ENCODE measurements at regions not wholly inside any gene's neighbourhood (a gene's known extent, or its start where the extent isn't known, plus 50 kb on each side); places are given as distances from the start of the nearest gene placed in this dataset.

DNA sequence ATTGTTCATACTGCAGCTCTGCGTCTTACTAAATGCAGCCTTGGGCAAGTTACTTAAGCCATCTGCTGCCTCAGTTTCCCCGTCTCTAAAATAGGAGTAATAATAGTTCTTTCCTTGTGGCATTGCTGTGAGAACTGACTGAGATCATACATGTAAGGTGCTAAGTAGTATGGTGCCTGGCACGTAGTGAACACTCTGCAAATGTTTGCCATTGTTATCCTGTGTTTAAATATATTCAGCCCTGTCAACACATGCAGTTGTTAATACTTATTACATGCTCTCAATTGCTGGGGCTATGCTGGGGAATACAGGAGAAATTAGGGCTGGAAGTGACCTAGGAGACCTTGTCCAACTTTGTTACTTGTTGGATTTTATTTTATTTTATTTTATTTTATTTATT is 105.2 kb upstream of the RAI14 start:
- intact Hi-C loops (cut with DNase I), result no loop called here
- DNase-seq, result no peak
- Histone ChIP-seq H3K4me1 (ENCODE audit: insufficient read depth) (no peaks in the 10 kb centered on the region), H3K4me3 (no peak overlapping the region), H3K9me3 (no peaks in the 10 kb centered on the region), H3K36me3 (no peaks in the 10 kb centered on the region), H3K27me3 (no peaks in the 10 kb centered on the region), H3K27ac (no peak overlapping the region)
- TF ChIP-seq POLR2A (IDR thresholded peaks at IDR 0.05) (no peak), EP300 (IDR thresholded peaks at IDR 0.05) (no peak)
- TF ChIP-seq, protein P1, sequence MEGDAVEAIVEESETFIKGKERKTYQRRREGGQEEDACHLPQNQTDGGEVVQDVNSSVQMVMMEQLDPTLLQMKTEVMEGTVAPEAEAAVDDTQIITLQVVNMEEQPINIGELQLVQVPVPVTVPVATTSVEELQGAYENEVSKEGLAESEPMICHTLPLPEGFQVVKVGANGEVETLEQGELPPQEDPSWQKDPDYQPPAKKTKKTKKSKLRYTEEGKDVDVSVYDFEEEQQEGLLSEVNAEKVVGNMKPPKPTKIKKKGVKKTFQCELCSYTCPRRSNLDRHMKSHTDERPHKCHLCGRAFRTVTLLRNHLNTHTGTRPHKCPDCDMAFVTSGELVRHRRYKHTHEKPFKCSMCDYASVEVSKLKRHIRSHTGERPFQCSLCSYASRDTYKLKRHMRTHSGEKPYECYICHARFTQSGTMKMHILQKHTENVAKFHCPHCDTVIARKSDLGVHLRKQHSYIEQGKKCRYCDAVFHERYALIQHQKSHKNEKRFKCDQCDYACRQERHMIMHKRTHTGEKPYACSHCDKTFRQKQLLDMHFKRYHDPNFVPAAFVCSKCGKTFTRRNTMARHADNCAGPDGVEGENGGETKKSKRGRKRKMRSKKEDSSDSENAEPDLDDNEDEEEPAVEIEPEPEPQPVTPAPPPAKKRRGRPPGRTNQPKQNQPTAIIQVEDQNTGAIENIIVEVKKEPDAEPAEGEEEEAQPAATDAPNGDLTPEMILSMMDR (IDR thresholded peaks at IDR 0.05), result no peak
- WGBS, 3 donors, result 21 to 88% (median 48%) methylated on average over 3 of the region's 3 CpGs

DNA sequence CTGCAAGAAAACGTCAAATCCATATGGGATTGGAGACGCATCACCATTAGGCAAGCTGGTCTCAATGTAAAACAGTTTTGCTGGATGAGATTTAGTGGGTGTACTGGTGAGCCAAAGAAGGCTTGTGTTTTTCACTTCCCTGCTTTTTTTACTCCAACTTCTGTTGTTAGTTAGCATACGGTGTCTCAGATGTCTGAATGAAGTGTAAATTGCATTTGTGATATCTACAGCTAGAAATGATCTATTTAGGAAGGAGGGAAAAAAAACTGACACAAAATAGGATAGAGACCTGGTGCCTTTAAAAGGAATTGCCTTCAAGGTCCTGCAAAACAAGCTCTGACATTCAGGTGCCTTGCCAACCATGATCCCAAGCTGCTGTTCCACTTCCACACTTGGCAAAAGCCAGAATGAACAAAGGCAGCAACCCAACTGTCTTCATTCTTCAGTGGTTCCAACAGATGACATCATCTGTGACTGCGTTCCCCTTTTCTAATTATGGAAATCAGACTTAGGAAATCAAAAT is 104.2 kb upstream of the RAI14 start:
- DNase-seq, result peak in 1 of 5 donors; percentile 27
- intact Hi-C loops (cut with DNase I), result no loop called here

DNA sequence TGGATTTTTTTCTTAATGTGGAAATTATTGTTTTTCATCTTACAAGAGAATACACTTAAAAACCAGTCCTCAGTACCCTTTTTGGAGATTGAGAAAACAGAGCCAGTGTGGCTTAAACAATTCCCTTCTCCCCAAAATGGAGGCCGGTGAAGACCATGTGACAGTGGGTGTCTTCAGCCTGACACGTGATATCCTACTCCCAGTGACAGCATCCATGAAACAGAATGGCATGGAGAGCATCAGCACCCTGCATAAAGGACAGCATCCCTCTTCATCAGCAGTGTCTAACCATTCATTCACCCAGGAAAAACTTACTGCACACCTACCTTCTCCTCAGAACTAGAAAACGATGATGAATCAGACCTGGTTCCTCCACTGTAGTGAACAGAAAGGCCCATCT is 103.4 kb upstream of the RAI14 start:
- Histone ChIP-seq H3K27ac (no peak overlapping the region), H3K4me3 (no peak overlapping the region), H3K9me3 (no peaks in the 10 kb centered on the region), H3K27me3 (no peaks in the 10 kb centered on the region), H3K4me1 (ENCODE audit: insufficient read depth) (no peaks in the 10 kb centered on the region), H3K36me3 (no peaks in the 10 kb centered on the region)
- DNase-seq, result no peak
- 80 to 87% (median 81%) methylated on average over 3 of the region's 3 CpGs for WGBS, 3 donors
- no peak for TF ChIP-seq EP300 (IDR thresholded peaks at IDR 0.05)
- no peak for TF ChIP-seq POLR2A (IDR thresholded peaks at IDR 0.05)
- TF ChIP-seq, protein P1 (IDR thresholded peaks at IDR 0.05), result no peak
- intact Hi-C loops (cut with DNase I), result no loop called here

More for the DNA sequence above, 104.2 kb upstream of the RAI14 start:
- no peaks in the 10 kb centered on the region for H3K4me1 ChIP-seq (ENCODE audit: insufficient read depth)
- H3K36me3 ChIP-seq, result no peaks in the 10 kb centered on the region
- H3K4me3 ChIP-seq, result no peak overlapping the region
- 30 to 46% (median 43%) methylated on average over 4 of the region's 4 CpGs for WGBS, 3 donors
- H3K27me3 ChIP-seq, result no peaks in the 10 kb centered on the region
- no peaks in the 10 kb centered on the region for H3K9me3 ChIP-seq
- no peak for TF ChIP-seq POLR2A (IDR thresholded peaks at IDR 0.05)
- TF ChIP-seq, protein P1 (IDR thresholded peaks at IDR 0.05), result no peak
- H3K27ac ChIP-seq, result no peak overlapping the region

DNA sequence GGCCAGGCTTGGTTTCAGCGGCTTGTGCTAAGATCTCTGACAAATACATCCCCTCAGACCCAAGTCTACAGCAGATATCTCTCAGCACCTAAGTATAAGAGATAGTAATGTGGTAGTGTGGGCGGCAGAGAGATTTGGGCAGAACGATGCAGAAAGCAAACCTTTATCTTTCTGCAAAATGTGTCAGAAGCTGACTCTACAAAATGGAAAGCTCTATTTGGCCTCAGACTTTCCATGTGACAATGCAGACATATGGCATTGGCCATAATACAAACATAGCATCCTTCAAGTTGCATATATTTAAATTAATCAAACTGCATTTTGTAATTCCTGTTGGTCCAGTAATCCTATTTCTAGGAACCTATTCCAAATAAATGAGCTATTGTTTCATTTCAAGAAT is 102.5 kb upstream of the RAI14 start:
- TF ChIP-seq EP300 (IDR thresholded peaks at IDR 0.05) (no peak), POLR2A (IDR thresholded peaks at IDR 0.05) (no peak)
- TF ChIP-seq, protein P1 (IDR thresholded peaks at IDR 0.05), result no peak
- Histone ChIP-seq H3K36me3 (no peaks in the 10 kb centered on the region), H3K27me3 (no peaks in the 10 kb centered on the region), H3K4me3 (no peak overlapping the region), H3K4me1 (ENCODE audit: insufficient read depth) (no peaks in the 10 kb centered on the region), H3K9me3 (no peaks in the 10 kb centered on the region), H3K27ac (no peak overlapping the region)
- no peak for DNase-seq
- intact Hi-C loops (cut with DNase I), result no loop called here
- WGBS, 3 donors, result 66 to 74% (median 71%) methylated on average over 3 of the region's 3 CpGs

Data from ovary (tissue), 7 donors.